ENCODE measurements at regions not wholly inside any gene's neighbourhood (a gene's known extent, or its start where the extent isn't known, plus 50 kb on each side); places are given as distances from the start of the nearest gene placed in this dataset.
"Not testable (repeated sequence)": the region's sequence is repeated elsewhere in the genome, so short reads cannot be mapped to it uniquely, and the experiment has no call there.

DNA sequence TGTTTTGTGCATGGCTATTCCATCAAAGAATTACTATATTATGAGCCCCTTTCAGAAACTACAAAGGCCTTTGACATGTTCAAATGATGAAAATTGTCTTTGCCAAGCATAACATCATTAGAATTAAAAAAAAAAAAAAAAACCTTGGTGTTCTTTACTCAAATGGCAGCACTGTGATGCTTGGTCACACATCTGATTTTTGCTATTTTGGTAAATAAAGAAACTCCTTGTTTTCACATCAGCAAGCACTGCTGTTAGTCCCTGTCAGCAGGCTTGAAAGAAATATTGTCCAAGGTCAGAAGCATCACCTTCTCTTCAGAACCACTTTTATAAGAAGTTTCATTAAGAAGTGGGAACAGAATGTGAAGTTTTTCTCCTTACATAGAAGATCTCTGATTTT is 537.3 kb downstream of the MFSD1 start:
- DNase-seq = no peak
- ATAC-seq = no peak
- Mint-ChIP-seq H3K4me3 (no peak overlapping the region), H3K4me1 (no peaks in the 10 kb centered on the region), H3K9me3 (peaks cover 7% of the 10 kb centered on the region), H3K36me3 (ENCODE audit: low read depth) (no peaks in the 10 kb centered on the region), H3K27me3 (no peaks in the 10 kb centered on the region), H3K27ac (no peak overlapping the region)

DNA sequence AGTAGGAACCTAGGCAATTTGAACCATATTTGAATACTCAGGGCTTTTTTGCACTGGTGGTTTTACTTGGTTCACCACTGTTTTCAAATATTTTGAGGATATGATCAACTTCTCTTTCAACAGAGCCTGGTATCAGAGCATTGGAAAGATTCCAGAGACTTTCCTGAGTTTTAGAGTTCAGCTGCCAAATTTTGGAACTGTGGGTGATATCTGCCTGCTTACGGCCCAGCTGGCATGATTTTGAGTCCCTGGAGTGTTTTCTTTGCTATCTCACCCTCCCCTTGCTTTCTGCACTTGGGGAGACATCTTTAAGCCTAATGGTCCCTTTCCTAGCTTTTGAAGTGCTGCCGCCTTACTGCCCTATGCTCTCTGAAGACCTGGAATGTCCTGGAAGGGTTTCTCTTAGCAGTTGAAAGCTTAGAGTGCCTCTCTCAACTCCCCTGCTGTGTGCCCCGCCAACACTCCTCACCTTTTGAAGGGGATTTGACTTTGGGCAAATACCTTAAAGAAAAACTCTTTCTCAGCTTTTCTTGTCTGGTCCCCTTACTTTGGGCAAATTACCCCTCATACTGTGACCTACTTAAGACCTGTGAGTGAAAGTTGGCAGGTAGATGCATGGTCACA is 539.1 kb downstream of the MFSD1 start:
- Mint-ChIP-seq H3K4me1 (no peaks in the 10 kb centered on the region), H3K4me3 (no peak overlapping the region), H3K9me3 (peaks cover 7% of the 10 kb centered on the region), H3K27ac (no peak overlapping the region), H3K27me3 (no peaks in the 10 kb centered on the region), H3K36me3 (ENCODE audit: low read depth) (no peaks in the 10 kb centered on the region)
- no peak for ATAC-seq
- no peak for DNase-seq

DNA sequence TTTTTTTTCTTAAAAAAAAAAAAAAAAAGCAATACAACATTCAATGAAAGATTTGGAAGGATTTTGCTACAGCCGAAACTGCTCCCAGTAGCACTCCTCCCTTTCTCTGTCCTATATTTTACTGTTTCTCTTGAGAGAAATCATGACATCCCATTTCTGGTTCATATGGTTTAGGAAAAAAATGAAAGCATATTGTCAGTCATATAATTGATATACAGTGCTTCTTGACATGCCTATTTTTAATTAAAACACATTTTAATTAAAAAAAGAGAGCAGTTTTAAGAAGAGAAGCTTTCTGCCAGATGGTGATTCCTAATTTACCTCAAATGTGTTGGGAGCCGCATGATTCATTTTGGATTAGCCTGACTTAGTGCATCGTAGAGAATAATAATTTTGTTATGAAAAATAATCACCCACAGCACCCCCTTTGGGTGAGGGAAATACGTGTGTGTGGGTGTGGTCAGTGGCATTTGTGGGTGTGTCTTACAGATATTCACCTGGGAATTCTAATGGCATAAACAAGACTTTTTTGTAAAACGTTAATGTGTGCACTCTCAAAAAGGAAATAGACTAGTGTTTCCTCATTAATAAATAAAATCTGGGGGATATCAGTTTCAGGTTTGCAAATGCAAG is 544.5 kb downstream of the MFSD1 start:
- DNase-seq (no peak), ATAC-seq (no peak)
- H3K4me3 Mint-ChIP-seq = no peak overlapping the region
- H3K36me3 Mint-ChIP-seq (ENCODE audit: low read depth) = no peaks in the 10 kb centered on the region
- H3K9me3 Mint-ChIP-seq = no peaks in the 10 kb centered on the region
- no peak overlapping the region for H3K27ac Mint-ChIP-seq
- no peaks in the 10 kb centered on the region for H3K27me3 Mint-ChIP-seq
- no peaks in the 10 kb centered on the region for H3K4me1 Mint-ChIP-seq

DNA sequence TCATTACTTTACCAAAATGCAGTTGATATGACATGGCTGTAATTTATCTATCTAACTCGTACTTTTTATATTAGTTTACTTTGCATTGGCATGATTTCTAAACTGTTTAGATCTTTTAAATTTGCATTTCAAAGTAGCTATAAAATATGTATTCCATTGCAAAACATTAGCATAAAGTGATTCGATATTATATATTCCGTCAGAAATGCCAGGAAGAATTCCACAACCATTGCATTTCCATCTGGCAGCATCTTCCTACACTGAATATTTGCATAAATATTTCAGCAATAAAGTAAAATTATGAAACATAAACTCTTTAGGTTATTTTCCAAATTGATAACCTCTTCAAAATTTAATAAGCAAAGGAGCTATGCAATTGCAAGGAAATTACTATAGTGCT is 546.6 kb downstream of the MFSD1 start:
- Mint-ChIP-seq H3K36me3 (ENCODE audit: low read depth) (no peaks in the 10 kb centered on the region), H3K27ac (no peak overlapping the region), H3K4me1 (no peaks in the 10 kb centered on the region), H3K27me3 (peaks cover 2% of the 10 kb centered on the region), H3K9me3 (no peaks in the 10 kb centered on the region), H3K4me3 (no peak overlapping the region)
- ATAC-seq (no peak), DNase-seq (no peak)

DNA sequence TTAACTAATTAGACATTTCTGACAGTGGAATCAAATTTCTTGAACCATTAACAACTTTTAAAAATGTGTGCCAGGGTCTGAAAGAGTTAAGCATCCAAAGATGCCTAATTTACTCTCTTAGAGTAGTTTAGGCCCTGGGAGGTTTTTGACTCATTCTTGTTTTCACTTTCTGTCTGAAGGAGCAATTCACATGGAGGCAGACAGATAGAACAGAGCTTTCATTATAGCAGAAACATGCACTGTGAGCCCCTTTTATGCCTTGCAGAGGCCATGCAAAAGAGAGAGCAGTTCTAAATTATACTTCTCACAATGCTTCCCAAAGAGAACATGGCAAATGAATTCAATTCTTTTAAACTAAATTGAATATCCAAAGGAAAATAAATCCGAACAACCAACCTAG is 554.8 kb downstream of the MFSD1 start:
- H3K27me3 Mint-ChIP-seq = peaks cover 2% of the 10 kb centered on the region
- H3K4me3 Mint-ChIP-seq = no peak overlapping the region
- DNase-seq (no peak), ATAC-seq (no peak)
- no peaks in the 10 kb centered on the region for H3K4me1 Mint-ChIP-seq
- H3K9me3 Mint-ChIP-seq = no peaks in the 10 kb centered on the region
- H3K36me3 Mint-ChIP-seq (ENCODE audit: low read depth) = no peaks in the 10 kb centered on the region
- no peak overlapping the region for H3K27ac Mint-ChIP-seq

DNA sequence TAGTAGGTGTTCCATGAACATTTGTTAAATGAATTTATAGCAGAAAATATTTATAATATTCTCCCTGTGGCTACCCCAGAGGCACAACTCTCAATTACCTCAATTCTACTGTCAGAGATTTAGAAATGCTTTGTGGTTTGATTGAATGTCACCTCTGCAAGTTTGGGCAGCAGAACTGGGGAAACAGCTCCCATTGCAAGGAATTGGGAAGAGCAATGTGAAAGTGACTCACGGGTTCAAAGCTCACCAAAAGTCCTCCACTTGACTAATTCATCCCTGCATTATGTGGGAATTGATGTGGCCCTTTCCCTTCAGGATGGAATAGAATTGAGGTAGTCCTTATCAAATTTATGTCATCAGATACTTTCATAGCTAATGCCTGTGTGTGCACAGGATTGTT is 562.7 kb downstream of the MFSD1 start:
- H3K27me3 Mint-ChIP-seq = no peaks in the 10 kb centered on the region
- H3K4me3 Mint-ChIP-seq = no peak overlapping the region
- H3K36me3 Mint-ChIP-seq (ENCODE audit: low read depth) = no peaks in the 10 kb centered on the region
- H3K27ac Mint-ChIP-seq = no peak overlapping the region
- no peak for ATAC-seq
- H3K9me3 Mint-ChIP-seq = no peaks in the 10 kb centered on the region
- DNase-seq = no peak
- no peaks in the 10 kb centered on the region for H3K4me1 Mint-ChIP-seq

DNA sequence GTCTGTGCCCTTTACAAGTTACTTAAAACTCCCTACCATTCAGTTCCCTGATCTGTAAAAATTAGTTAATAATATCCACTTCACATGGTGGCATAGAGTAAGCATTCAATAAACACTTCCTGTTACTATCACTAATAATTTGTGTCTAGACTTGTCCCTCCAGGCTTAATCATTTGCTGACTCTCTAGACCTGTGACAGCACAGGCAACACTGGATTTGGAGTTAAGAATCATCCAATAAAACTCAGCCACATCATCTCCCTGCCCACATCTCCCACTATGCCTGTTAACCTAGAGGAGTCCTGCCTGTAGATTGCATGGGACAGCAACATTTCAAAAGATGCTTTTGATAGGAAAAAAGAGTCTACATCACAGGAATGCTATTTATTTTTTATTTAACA is 564.6 kb downstream of the MFSD1 start:
- Mint-ChIP-seq H3K4me3 (no peak overlapping the region), H3K27ac (no peak overlapping the region), H3K36me3 (ENCODE audit: low read depth) (no peaks in the 10 kb centered on the region), H3K4me1 (no peaks in the 10 kb centered on the region), H3K27me3 (no peaks in the 10 kb centered on the region), H3K9me3 (no peaks in the 10 kb centered on the region)
- ATAC-seq (no peak), DNase-seq (no peak)

DNA sequence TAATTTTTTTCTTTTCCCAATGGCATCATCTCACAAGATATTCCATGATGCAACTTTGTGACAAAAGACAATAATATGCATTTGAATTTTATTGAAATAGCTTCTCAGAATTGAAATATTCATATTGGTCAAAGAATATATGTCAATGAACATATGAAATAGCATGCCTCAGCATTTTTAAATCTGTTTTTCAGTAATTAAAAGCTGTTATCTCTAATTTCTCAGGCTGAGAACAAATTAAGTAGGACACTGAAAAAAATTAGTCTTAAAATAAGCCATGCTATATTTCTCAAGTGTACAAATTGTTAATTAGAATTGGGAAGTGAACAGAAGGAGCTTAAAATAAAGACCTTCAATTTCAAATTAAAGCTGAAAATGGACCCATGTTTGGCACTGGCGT is 570.1 kb downstream of the MFSD1 start:
- DNase-seq (no peak), ATAC-seq (no peak)
- no peaks in the 10 kb centered on the region for H3K9me3 Mint-ChIP-seq
- H3K36me3 Mint-ChIP-seq (ENCODE audit: low read depth) = no peaks in the 10 kb centered on the region
- H3K4me3 Mint-ChIP-seq = no peak overlapping the region
- H3K4me1 Mint-ChIP-seq = no peaks in the 10 kb centered on the region
- no peak overlapping the region for H3K27ac Mint-ChIP-seq
- no peaks in the 10 kb centered on the region for H3K27me3 Mint-ChIP-seq

DNA sequence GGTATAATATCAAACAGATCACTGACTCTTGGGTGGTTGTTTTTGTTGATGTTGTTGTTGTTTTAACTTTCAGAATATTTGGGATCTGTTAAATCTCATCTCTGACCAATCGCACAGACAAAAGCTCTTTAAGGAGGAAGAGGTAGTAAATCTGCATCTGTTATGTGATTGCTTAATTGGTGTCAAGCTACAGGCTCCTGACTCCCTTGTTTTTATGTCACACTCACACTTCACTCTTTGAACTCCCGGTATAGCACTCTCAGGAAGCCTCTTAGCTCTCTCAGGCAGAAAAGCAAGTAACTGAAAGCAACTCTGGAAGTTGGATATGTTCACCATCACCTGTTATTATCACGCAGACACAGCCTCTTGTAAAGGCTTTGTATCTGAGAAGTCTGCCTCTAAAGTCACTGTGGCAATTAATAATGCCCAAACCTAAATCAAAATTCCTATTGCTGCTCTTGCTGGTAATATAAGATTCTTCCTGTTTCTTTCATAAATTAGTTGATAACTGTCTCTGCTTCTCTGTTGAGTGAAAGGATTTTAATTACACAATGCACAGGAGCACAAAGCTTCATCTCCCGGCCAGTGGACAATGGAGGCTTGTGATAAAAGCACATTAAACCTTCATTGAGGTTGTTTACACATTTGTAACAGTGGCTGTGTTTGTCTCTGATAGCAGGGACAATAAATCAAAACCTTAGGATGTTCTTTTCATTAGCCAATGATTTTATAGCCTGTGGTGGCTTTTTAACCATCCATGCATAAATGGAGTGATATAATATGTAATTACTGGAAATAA is 576.7 kb downstream of the MFSD1 start:
- H3K4me1 Mint-ChIP-seq = no peaks in the 10 kb centered on the region
- H3K9me3 Mint-ChIP-seq = no peaks in the 10 kb centered on the region
- no peaks in the 10 kb centered on the region for H3K27me3 Mint-ChIP-seq
- no peaks in the 10 kb centered on the region for H3K36me3 Mint-ChIP-seq (ENCODE audit: low read depth)
- no peak overlapping the region for H3K27ac Mint-ChIP-seq
- no peak for ATAC-seq
- no peak overlapping the region for H3K4me3 Mint-ChIP-seq
- no peak for DNase-seq

DNA sequence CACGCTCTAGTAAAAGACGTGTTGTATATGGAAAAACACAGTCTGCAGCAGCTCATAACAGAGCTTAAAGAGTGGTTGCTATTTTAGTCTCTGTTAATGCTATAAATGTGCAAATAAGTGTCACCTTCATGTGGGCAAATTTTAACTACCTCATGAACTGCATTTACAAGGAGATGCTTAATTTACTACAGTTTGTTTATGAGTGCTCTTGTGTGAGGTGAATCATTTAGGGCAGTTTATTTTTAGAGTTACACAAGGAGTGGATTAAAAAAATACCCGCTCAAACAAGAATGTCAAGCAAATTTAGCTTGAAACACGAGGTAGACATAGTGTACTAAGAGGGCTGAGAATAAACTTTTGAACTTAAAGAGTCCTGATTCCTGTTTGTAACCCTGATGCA is 579.0 kb downstream of the MFSD1 start:
- Mint-ChIP-seq H3K4me1 (no peaks in the 10 kb centered on the region), H3K27me3 (no peaks in the 10 kb centered on the region), H3K36me3 (ENCODE audit: low read depth) (no peaks in the 10 kb centered on the region), H3K4me3 (no peak overlapping the region), H3K9me3 (peaks cover 6% of the 10 kb centered on the region), H3K27ac (no peak overlapping the region)
- ATAC-seq (no peak), DNase-seq (no peak)

DNA sequence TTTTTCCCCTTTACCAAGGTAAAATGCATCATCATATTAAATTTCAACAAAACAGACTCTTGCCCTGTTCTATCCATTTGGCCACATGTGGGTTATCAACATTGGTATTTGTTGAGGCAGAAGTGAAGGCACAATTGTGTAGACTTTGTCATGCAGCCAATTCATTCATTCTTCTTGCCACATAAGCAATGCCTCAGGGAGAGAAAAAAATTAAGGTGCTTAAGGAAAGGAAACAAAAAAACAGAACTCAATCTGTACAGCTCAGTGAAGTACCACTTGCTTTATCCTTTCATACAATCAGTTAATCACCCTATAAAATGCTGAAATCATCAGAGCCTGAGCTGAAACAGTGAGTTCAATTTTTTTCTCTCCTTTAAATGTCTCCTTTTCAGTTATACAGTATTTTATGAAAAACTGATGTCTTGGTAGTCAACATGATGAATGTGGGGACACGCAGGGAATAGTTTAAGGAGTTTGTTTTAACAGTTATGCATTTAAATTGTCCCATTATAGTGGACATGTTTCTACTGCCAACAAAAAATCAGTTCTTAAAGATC is 588.9 kb downstream of the MFSD1 start:
- H3K9me3 Mint-ChIP-seq = peaks cover 7% of the 10 kb centered on the region
- H3K36me3 Mint-ChIP-seq (ENCODE audit: low read depth) = no peaks in the 10 kb centered on the region
- ATAC-seq (no peak), DNase-seq (no peak)
- no peak overlapping the region for H3K27ac Mint-ChIP-seq
- no peaks in the 10 kb centered on the region for H3K4me1 Mint-ChIP-seq
- no peak overlapping the region for H3K4me3 Mint-ChIP-seq
- H3K27me3 Mint-ChIP-seq = no peaks in the 10 kb centered on the region

DNA sequence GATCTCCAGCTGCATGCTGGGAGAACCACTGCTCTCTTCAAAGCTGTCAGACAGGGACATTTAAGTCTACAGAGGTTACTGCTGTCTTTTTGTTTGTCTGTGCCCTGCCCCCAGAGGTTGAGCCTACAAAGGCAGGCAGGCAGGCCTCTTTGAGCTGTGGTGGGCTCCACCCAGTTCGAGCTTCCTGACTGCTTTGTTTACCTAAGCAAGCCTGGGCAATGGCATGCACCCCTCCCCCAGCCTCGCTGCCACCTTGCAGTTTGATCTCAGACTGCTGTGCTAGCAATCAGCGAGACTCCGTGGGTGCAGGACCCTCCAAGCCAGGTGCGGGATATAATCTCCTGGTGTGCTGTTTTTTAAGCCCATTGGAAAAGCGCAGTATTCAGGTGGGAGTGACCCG is 591.0 kb upstream of the IL12A start:
- H3K27ac Mint-ChIP-seq; H3K4me1 Mint-ChIP-seq; H3K27me3 Mint-ChIP-seq; DNase-seq; H3K36me3 Mint-ChIP-seq (ENCODE audit: low read depth); ATAC-seq; H3K9me3 Mint-ChIP-seq; H3K4me3 Mint-ChIP-seq: not testable (repeated sequence)

DNA sequence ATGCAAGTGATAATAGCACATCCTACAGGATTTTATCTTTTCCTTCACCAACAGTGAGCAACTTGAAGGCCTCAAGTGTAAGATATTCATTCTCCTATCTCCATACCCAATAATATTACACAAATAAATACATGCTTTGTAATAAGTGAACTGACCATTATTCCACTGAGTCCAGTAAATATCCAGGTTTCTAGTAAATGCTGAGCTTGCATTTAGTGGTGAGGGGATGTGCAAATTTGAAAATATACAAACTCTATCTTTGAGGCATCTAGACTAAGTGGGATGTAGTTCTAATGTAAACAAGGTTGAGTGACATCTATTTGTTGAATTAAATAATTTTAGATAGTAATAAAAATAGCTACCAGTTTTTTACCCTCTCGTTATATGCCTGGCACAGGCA is 587.6 kb upstream of the IL12A start:
- H3K4me3 Mint-ChIP-seq = no peak overlapping the region
- H3K27ac Mint-ChIP-seq = no peak overlapping the region
- DNase-seq (no peak), ATAC-seq (no peak)
- H3K9me3 Mint-ChIP-seq = peaks cover 6% of the 10 kb centered on the region
- H3K36me3 Mint-ChIP-seq (ENCODE audit: low read depth) = no peaks in the 10 kb centered on the region
- no peaks in the 10 kb centered on the region for H3K27me3 Mint-ChIP-seq
- no peaks in the 10 kb centered on the region for H3K4me1 Mint-ChIP-seq

DNA sequence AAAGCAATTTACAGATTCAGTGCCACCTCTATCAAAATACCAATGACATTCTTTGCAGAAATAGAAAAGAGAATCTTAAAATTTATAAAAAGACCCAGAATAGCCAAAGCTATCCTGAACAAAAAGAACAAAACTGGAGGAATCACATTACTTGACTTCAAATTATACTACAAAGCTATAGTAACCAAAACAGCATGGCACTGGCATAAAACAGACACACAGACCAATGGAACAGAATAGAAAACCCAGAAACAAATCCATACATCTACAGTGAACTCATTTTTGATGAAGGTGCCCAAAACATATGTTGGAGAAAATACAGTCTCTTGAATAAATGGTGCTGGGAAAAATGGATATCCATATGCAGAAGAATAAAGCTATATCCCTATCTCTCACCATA is 578.9 kb upstream of the IL12A start:
- not testable (repeated sequence) for ATAC-seq; H3K27me3 Mint-ChIP-seq; DNase-seq; H3K27ac Mint-ChIP-seq; H3K4me1 Mint-ChIP-seq; H3K4me3 Mint-ChIP-seq; H3K36me3 Mint-ChIP-seq (ENCODE audit: low read depth)
- H3K9me3 Mint-ChIP-seq = peaks cover 39% of the 10 kb centered on the region

DNA sequence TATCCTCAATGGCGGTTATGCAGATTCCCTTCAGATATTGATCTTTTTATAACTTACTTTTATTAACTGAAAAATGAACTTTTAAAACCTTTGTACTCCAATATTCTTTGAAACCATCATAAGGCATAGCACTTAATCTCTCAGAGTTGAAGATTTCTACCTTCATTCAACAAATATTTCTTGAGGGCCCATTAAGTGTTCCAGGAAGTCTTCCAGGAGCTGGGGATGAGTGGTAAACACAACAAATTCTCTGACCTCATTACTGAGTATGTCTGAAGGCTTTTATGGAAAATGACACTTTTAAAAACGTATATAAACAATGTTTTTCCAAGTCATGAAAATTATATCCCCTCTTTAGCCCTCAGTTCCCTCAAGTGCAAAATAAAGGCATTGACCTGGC is 575.3 kb upstream of the IL12A start:
- Mint-ChIP-seq H3K4me3 (no peak overlapping the region), H3K27me3 (no peaks in the 10 kb centered on the region), H3K4me1 (no peaks in the 10 kb centered on the region), H3K9me3 (peaks cover 31% of the 10 kb centered on the region), H3K27ac (no peak overlapping the region), H3K36me3 (ENCODE audit: low read depth) (no peaks in the 10 kb centered on the region)
- no peak for ATAC-seq
- DNase-seq = no peak

All from activated naive CD8-positive, alpha-beta T cell treated with anti-CD3 and anti-CD28 coated beads, Interleukin-2, amount 50 U/mL, for 24 hours (primary cell).